NB4 (cell line): ENCODE measurements at regions not wholly inside any gene's neighbourhood (a gene's known extent, or its start where the extent isn't known, plus 50 kb on each side); places are given as distances from the start of the nearest gene placed in this dataset.
"Not testable (repeated sequence)": the region's sequence is repeated elsewhere in the genome, so short reads cannot be mapped to it uniquely, and the experiment has no call there.

Source experiments
- DNase-seq: peaks from one replicate; pipeline ENCODE4 v3.0.0; 2010; ENCODE audit warnings: low read depth
- H3K4me3 ChIP-seq: one replicate; pipeline ENCODE4 v1.5.1; 2011; ENCODE audit warnings: mild to moderate bottlenecking, low read depth, low read length, moderate library complexity
- MYC ChIP-seq: IDR thresholded peaks from 2 replicates; pipeline ENCODE4 v1.6.1; 2011; ENCODE audit warnings: low read depth, low read length
- POLR2A ChIP-seq: IDR thresholded peaks from 2 replicates; pipeline ENCODE4 v1.6.1; 2011; ENCODE audit warnings: mild to moderate bottlenecking; ENCODE audit not compliant: insufficient read length; ENCODE audit errors: extremely low read depth
- TF ChIP-seq, protein P1 (sequence below): IDR thresholded peaks from 2 replicates; pipeline ENCODE4 v1.6.1; 2011; ENCODE audit warnings: low read depth, low read length
- TF ChIP-seq, protein P2 (sequence below): IDR thresholded peaks from one replicate; pipeline ENCODE4 v1.5.1; 2012; ENCODE audit warnings: low read depth, low read length

DNA sequence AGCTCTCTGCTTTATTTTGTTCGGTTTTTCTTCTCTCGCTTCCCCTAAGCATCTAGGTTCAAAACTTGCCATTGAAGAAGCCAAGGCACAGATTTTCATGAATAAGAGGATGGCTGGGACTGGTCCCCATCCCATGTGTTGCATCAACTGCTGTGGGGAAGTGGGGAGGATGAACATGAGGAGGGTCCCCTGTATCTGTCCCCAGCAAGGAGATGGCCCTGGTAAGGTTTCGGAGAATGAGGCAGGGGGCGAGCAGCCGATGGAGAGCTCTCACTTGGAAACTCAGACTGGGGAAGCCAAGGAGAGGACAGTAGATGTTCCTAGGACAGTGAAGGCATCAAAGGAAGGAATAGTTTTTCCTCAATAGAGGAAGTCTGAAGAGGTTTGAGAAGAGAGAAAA is 142.0 kb upstream of the ATP2B2 start:
- DNase-seq: no peak
- TF ChIP-seq POLR2A: no peak
- no peak for TF ChIP-seq MYC
- TF ChIP-seq, protein P1, sequence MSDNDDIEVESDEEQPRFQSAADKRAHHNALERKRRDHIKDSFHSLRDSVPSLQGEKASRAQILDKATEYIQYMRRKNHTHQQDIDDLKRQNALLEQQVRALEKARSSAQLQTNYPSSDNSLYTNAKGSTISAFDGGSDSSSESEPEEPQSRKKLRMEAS: no peak
- TF ChIP-seq, protein P2, sequence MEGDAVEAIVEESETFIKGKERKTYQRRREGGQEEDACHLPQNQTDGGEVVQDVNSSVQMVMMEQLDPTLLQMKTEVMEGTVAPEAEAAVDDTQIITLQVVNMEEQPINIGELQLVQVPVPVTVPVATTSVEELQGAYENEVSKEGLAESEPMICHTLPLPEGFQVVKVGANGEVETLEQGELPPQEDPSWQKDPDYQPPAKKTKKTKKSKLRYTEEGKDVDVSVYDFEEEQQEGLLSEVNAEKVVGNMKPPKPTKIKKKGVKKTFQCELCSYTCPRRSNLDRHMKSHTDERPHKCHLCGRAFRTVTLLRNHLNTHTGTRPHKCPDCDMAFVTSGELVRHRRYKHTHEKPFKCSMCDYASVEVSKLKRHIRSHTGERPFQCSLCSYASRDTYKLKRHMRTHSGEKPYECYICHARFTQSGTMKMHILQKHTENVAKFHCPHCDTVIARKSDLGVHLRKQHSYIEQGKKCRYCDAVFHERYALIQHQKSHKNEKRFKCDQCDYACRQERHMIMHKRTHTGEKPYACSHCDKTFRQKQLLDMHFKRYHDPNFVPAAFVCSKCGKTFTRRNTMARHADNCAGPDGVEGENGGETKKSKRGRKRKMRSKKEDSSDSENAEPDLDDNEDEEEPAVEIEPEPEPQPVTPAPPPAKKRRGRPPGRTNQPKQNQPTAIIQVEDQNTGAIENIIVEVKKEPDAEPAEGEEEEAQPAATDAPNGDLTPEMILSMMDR: no peak
- no peak overlapping the region for H3K4me3 ChIP-seq

DNA sequence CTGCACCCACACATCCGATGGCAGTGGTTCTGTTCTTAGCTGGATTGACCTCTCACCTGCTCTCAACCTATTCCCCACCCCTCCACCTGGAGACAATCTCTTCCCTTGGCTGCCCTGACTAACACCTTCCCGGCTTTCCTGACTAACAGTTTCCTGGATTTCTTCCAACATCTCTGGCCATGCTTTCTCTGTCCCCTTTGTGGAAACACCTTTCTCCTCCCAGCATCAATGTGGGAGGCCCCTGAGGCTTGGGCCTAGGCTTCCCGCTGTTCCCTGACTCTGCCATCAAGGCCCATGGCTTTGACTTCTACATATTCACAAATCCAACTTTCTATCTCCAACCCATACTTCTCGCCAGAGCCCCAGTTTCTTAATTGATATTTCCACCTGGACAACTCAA is 142.8 kb upstream of the ATP2B2 start:
- no peak overlapping the region for H3K4me3 ChIP-seq
- no peak for DNase-seq
- TF ChIP-seq POLR2A (no peak), MYC (no peak)
- TF ChIP-seq, protein P2: no peak
- TF ChIP-seq, protein P1: no peak

DNA sequence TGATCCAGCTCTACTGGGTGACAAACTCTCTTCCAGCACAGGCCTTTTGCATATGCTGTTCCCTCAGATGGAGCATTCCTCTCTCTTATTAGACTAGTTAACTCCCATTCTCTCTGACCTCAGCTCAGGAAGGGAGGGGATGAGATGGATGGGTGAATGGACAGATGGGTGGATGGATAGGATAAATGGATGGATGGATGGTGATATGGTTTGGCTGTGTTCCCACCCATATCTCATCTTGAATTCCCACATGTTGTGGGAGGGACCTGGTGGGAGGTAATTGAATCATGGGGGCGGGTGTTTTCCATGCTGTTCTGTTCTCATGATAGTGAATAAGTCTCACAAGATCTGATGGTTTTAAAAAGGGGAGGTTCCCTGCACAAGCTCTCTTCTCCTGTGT is 144.1 kb upstream of the ATP2B2 start:
- not testable (repeated sequence) for H3K4me3 ChIP-seq, DNase-seq

DNA sequence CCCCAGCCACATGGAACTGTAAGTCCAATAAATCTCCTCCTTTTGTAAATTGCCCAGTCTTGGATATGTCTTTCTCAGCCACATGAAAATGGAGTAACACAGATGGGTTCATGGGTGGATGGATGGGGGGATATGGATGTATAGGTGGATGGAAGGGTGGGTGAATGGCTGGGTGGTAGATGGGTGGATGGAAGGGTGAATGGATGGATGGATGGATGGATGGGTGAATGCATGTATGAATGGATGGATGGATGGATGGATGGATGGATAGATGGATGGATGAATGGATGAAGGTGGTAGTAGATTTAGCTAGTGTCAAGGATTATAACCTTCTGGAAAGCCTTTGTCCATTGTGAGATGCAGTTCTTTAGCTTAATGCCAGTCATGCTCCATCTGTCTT is 146.1 kb upstream of the ATP2B2 start:
- DNase-seq: no peak
- H3K4me3 ChIP-seq: no peak overlapping the region
- TF ChIP-seq POLR2A (no peak), MYC (no peak)
- TF ChIP-seq, protein P1: no peak
- TF ChIP-seq, protein P2: no peak

DNA sequence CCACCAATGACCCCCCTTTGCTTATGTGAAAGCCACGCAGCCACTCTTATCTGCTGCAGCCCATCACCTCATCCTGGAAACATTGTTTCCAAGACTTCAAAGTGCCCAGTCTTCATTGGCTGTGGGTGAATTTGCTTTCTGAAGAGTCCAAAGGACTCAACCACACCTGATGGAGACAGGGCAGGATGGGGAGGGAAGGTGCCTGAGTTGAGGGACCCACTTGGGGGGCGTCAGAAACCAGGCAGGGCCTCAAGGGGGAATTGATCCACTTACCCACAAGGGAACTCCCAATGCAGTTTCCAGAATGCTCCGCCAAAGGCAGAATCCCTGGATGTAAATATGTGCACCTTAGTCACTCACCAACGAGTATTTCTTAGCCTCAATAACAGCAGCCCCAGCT is 147.9 kb upstream of the ATP2B2 start:
- TF ChIP-seq POLR2A (no peak), MYC (no peak)
- TF ChIP-seq, protein P2: no peak
- TF ChIP-seq, protein P1: no peak
- no peak overlapping the region for H3K4me3 ChIP-seq
- DNase-seq: no peak

DNA sequence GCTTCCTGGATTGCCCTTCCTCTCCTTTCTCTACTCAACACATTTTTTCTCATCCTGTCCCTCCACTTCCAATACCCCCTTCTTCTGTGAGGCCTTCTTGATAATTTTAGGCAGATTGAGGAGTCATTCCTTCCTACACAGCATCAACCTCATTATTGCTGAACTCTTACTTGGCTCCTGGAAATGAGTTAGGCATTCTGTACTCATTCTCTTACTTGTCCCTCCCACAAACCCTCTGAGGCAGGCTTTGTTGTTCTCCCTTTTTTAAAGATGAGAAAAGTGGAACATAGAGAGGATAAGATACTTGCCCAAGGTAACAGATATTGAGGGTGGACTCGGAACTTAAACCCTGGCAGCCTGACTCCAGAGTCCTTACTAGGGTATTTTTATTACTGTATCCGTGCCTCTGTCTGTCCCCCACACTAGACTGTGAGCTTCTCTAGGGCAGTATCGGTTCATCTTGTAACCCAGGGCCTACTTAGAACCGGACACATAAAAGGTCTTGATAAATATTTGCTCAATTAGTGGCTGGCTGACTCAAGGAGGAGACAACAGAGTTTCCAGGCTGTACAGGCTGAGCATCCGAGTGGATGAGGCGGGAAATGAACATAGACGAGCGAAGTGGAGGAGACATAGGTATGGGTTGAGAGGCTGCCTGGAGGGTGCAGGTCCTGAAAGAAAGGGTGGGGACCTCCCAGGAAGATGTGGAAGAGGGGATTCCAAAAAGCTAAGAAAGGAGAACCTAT is 148.7 kb upstream of the ATP2B2 start:
- DNase-seq: no peak
- H3K4me3 ChIP-seq: no peak overlapping the region
- TF ChIP-seq, protein P2: no peak
